ENCODE measurements at regions not wholly inside any gene's neighbourhood (a gene's known extent, or its start where the extent isn't known, plus 50 kb on each side); places are given as distances from the start of the nearest gene placed in this dataset.
"Not testable (repeated sequence)": the region's sequence is repeated elsewhere in the genome, so short reads cannot be mapped to it uniquely, and the experiment has no call there.

GRCh38 chr11:134606251-134606650 lies 194.2 kb upstream of the B3GAT1 start:
- Mint-ChIP-seq H3K27ac (no peak overlapping the region), H3K27me3 (peaks cover 18% of the 10 kb centered on the region), H3K9me3 (no peaks in the 10 kb centered on the region), H3K36me3 (no peaks in the 10 kb centered on the region), H3K4me1 (no peaks in the 10 kb centered on the region), H3K4me3 (no peak overlapping the region)
- no peak for DNase-seq

- Mint-ChIP-seq H3K27ac (no peak overlapping the region), H3K9me3 (no peaks in the 10 kb centered on the region), H3K27me3 (peaks cover 27% of the 10 kb centered on the region), H3K36me3 (no peaks in the 10 kb centered on the region), H3K4me1 (no peaks in the 10 kb centered on the region), H3K4me3 (no peak overlapping the region)
- no peak for DNase-seq
Measured at GRCh38 chr11:134604886-134605285, 192.8 kb upstream of the B3GAT1 start.

- no peaks in the 10 kb centered on the region for H3K4me1 Mint-ChIP-seq
- no peak overlapping the region for H3K27ac Mint-ChIP-seq
- no peaks in the 10 kb centered on the region for H3K36me3 Mint-ChIP-seq
- peaks cover 24% of the 10 kb centered on the region for H3K27me3 Mint-ChIP-seq
- DNase-seq = no peak
- no peaks in the 10 kb centered on the region for H3K9me3 Mint-ChIP-seq
- no peak overlapping the region for H3K4me3 Mint-ChIP-seq
Measured at GRCh38 chr11:134599299-134599771, 187.3 kb upstream of the B3GAT1 start.

GRCh38 chr11:134598368-134598767 lies 186.3 kb upstream of the B3GAT1 start:
- H3K27ac Mint-ChIP-seq = no peak overlapping the region
- no peak for DNase-seq

GRCh38 chr11:134597452-134597851 lies 185.4 kb upstream of the B3GAT1 start:
- no peaks in the 10 kb centered on the region for H3K36me3 Mint-ChIP-seq
- H3K4me3 Mint-ChIP-seq = no peak overlapping the region
- H3K9me3 Mint-ChIP-seq = no peaks in the 10 kb centered on the region
- H3K27me3 Mint-ChIP-seq = peaks cover 14% of the 10 kb centered on the region
- no peak for DNase-seq
- no peaks in the 10 kb centered on the region for H3K4me1 Mint-ChIP-seq
- H3K27ac Mint-ChIP-seq = no peak overlapping the region

More at GRCh38 chr11:134598368-134598767, 186.3 kb upstream of the B3GAT1 start:
- Mint-ChIP-seq H3K9me3 (no peaks in the 10 kb centered on the region), H3K36me3 (no peaks in the 10 kb centered on the region), H3K4me3 (no peak overlapping the region), H3K27me3 (peaks cover 21% of the 10 kb centered on the region), H3K4me1 (no peaks in the 10 kb centered on the region)

GRCh38 chr11:134596404-134596803 lies 184.4 kb upstream of the B3GAT1 start:
- H3K4me1 Mint-ChIP-seq = no peaks in the 10 kb centered on the region
- DNase-seq = no peak
- H3K27me3 Mint-ChIP-seq = peaks cover 10% of the 10 kb centered on the region
- no peaks in the 10 kb centered on the region for H3K36me3 Mint-ChIP-seq
- H3K27ac Mint-ChIP-seq = no peak overlapping the region
- no peak overlapping the region for H3K4me3 Mint-ChIP-seq
- no peaks in the 10 kb centered on the region for H3K9me3 Mint-ChIP-seq

- Mint-ChIP-seq H3K4me1 (no peaks in the 10 kb centered on the region), H3K27ac (no peak overlapping the region), H3K36me3 (no peaks in the 10 kb centered on the region), H3K9me3 (no peaks in the 10 kb centered on the region), H3K4me3 (no peak overlapping the region), H3K27me3 (no peaks in the 10 kb centered on the region)
- peak; percentile 54 for DNase-seq
Measured at GRCh38 chr11:134592391-134592990, 180.4 kb upstream of the B3GAT1 start.

- Mint-ChIP-seq H3K27me3 (no peaks in the 10 kb centered on the region), H3K4me3 (no peak overlapping the region), H3K36me3 (no peaks in the 10 kb centered on the region), H3K4me1 (no peaks in the 10 kb centered on the region), H3K9me3 (no peaks in the 10 kb centered on the region), H3K27ac (no peak overlapping the region)
- no peak for DNase-seq
Measured at GRCh38 chr11:134591338-134591737, 179.3 kb upstream of the B3GAT1 start.

- H3K9me3 Mint-ChIP-seq = no peaks in the 10 kb centered on the region
- no peak overlapping the region for H3K4me3 Mint-ChIP-seq
- H3K27me3 Mint-ChIP-seq = no peaks in the 10 kb centered on the region
- H3K4me1 Mint-ChIP-seq = no peaks in the 10 kb centered on the region
- no peaks in the 10 kb centered on the region for H3K36me3 Mint-ChIP-seq
- no peak overlapping the region for H3K27ac Mint-ChIP-seq
- no peak for DNase-seq
Measured at GRCh38 chr11:134589129-134589528, 177.1 kb upstream of the B3GAT1 start.

- not testable (repeated sequence) for H3K36me3 Mint-ChIP-seq, H3K27ac Mint-ChIP-seq, H3K27me3 Mint-ChIP-seq, H3K4me3 Mint-ChIP-seq, H3K4me1 Mint-ChIP-seq, H3K9me3 Mint-ChIP-seq, DNase-seq
Measured at GRCh38 chr11:134588460-134589110, 176.5 kb upstream of the B3GAT1 start.

- Mint-ChIP-seq H3K36me3 (no peaks in the 10 kb centered on the region), H3K27ac (no peak overlapping the region), H3K9me3 (no peaks in the 10 kb centered on the region), H3K4me3 (no peak overlapping the region), H3K4me1 (peaks cover 9% of the 10 kb centered on the region), H3K27me3 (peaks cover 11% of the 10 kb centered on the region)
- DNase-seq = no peak
Measured at GRCh38 chr11:134587345-134587744, 175.3 kb upstream of the B3GAT1 start.

GRCh38 chr11:134586726-134587125 lies 174.7 kb upstream of the B3GAT1 start:
- Mint-ChIP-seq H3K36me3 (no peaks in the 10 kb centered on the region), H3K27ac (no peak overlapping the region), H3K4me3 (no peak overlapping the region), H3K27me3 (peaks cover 11% of the 10 kb centered on the region), H3K9me3 (no peaks in the 10 kb centered on the region), H3K4me1 (peaks cover 9% of the 10 kb centered on the region)
- no peak for DNase-seq

GRCh38 chr11:134585666-134586610 lies 173.9 kb upstream of the B3GAT1 start:
- no peak for DNase-seq
- H3K4me3 Mint-ChIP-seq = no peak overlapping the region
- no peaks in the 10 kb centered on the region for H3K36me3 Mint-ChIP-seq
- no peak overlapping the region for H3K27ac Mint-ChIP-seq
- no peaks in the 10 kb centered on the region for H3K9me3 Mint-ChIP-seq
- peaks cover 9% of the 10 kb centered on the region for H3K4me1 Mint-ChIP-seq
- peaks cover 11% of the 10 kb centered on the region for H3K27me3 Mint-ChIP-seq

GRCh38 chr11:134584706-134585445 lies 172.8 kb upstream of the B3GAT1 start:
- DNase-seq = no peak
- Mint-ChIP-seq H3K9me3 (no peaks in the 10 kb centered on the region), H3K4me3 (no peak overlapping the region), H3K4me1 (peaks cover 9% of the 10 kb centered on the region), H3K36me3 (no peaks in the 10 kb centered on the region), H3K27me3 (peaks cover 11% of the 10 kb centered on the region), H3K27ac (no peak overlapping the region)
